C4-2B (cell line): ENCODE measurements at regions not wholly inside any gene's neighbourhood (a gene's known extent, or its start where the extent isn't known, plus 50 kb on each side); places are given as distances from the start of the nearest gene placed in this dataset.

Experiments used
- H3K27ac ChIP-seq: fragments of 450-650 bp; 2 replicates; pipeline ENCODE4 v1.5.1; 2017
- ZFX ChIP-seq: fragments of 450-650 bp; IDR thresholded peaks from 2 replicates; pipeline ENCODE4 v1.6.1; 2017
- TF ChIP-seq, protein P1 (sequence below): fragments of 450-650 bp; conservative IDR thresholded peaks from 2 replicates; pipeline ENCODE4 v1.5.1; 2017; ENCODE audit warnings: mild to moderate bottlenecking

- TF ChIP-seq ZFX: no peak
- TF ChIP-seq, protein P1, sequence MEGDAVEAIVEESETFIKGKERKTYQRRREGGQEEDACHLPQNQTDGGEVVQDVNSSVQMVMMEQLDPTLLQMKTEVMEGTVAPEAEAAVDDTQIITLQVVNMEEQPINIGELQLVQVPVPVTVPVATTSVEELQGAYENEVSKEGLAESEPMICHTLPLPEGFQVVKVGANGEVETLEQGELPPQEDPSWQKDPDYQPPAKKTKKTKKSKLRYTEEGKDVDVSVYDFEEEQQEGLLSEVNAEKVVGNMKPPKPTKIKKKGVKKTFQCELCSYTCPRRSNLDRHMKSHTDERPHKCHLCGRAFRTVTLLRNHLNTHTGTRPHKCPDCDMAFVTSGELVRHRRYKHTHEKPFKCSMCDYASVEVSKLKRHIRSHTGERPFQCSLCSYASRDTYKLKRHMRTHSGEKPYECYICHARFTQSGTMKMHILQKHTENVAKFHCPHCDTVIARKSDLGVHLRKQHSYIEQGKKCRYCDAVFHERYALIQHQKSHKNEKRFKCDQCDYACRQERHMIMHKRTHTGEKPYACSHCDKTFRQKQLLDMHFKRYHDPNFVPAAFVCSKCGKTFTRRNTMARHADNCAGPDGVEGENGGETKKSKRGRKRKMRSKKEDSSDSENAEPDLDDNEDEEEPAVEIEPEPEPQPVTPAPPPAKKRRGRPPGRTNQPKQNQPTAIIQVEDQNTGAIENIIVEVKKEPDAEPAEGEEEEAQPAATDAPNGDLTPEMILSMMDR: no peak
- no peak overlapping the region for H3K27ac ChIP-seq
Measured at GRCh38 chr2:15782009-15782751, 158.2 kb upstream of the MYCN start.

DNA sequence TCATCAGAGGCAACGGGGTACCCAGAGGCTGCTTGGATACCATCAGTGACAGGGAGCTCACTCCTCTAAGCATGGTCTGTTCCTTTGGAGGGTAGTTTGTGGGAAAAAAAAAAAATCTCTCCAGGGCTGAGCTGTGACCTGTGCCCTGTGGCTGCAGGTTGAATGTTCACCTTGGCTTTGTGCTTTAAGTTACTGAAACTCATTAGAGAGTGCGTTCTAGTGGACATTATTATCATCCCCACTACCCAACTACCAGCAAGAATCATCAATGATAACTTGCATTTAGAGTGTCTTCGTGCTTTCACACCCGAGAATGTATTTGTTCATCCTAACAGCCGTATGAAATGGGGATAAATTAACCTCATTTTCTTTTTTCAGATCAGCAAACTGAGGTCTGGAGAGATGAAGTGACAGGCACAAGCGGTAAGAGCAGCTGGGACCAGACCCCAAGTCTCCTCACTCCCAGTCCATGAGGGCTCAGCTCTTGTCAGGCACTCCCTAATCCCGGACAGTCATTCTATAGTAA, 157.5 kb upstream of the MYCN start:
- no peak overlapping the region for H3K27ac ChIP-seq
- TF ChIP-seq ZFX: no peak

- H3K27ac ChIP-seq: no peak overlapping the region
- TF ChIP-seq ZFX: no peak
- TF ChIP-seq, protein P1: no peak
Measured at GRCh38 chr2:15783489-15783888, 156.9 kb upstream of the MYCN start.

DNA sequence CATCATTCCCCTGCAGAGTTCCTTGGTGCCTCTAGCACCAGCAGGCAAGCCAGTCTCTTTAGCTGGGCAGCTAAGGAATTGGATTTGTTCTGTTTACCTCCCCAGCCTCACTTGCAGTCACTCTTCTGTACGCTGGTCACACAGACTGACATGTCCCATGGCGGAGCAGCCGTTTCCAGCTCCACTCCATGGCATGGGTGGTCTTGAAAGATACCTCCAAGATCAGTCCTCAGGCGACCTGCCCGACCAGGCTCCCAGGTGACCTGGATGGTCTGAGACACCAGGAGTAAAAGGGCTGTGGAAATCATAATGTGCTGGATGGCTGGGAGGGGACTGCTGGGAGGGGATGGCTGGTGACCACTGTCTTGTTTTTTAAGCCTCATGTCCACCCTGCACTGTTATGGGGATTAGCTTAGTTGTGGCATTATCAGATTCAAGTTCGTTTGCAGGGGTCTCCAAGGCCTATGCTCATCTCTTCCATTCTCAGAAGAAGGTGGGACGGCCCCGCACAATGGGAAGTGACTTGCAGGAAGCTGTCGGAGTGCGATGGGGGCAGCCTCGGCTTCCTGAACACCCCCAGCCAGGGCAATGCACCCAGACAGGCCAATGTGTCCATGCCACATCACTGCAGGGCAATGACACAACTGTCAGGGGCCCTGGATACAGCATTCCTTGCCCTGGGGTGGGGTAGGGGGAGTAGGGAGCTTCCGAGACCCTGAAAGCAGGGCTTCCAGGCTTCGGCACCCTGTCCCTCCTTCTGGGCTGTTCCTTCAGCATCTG, 156.1 kb upstream of the MYCN start:
- no peak overlapping the region for H3K27ac ChIP-seq
- no peak for TF ChIP-seq ZFX
- TF ChIP-seq, protein P1: no peak

DNA sequence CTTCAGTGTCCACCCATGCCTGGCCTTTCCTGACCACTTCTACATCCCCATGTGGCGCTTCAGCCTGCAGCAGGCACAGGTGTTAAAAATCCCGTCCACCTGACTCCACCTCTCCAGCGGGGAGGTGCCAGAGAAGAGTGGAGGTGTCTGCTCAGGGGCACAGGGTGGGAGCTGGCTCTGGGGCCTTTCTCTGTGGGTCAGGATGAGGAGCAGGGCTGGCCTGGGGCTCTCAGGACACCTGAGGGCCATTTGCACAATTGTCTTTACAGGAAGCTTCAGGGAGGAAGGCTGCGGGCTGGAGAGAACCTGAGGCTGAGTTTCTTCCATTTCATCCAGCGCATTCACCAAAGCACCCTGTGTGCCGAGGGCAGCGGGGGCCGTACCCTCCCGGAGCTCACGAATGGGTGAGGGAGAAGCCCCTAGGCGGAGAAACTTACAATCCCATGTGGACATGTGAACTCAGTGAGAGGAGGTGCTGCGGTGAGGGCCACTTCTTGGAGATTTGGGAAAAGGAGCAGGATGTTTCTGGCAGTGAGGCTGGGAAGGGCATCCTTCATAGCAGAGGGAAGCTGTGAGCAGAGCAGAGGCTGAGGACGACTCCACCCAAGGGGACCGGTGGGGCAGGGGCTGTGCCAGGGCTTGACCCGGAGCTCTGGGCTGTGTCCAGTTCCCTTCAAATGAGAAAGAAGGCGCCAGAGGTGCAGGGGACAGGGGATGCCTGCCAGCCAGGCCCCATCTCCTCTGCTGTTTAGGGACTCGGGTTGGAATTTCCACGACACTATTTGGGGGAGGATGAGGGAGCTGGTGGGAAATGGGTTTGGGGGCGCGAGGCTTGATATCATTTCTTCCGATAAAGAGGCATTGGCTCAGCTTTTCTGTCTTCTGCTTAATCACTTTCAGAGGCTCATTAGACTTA, 155.2 kb upstream of the MYCN start:
- TF ChIP-seq, protein P1: no peak
- TF ChIP-seq ZFX: no peak
- no peak overlapping the region for H3K27ac ChIP-seq

- no peak overlapping the region for H3K27ac ChIP-seq
- TF ChIP-seq, protein P1: no peak
- no peak for TF ChIP-seq ZFX
Measured at GRCh38 chr2:15786003-15786654, 154.2 kb upstream of the MYCN start.

- no peak overlapping the region for H3K27ac ChIP-seq
Measured at GRCh38 chr2:15786901-15787300, 153.4 kb upstream of the MYCN start.

More at GRCh38 chr2:15786901-15787300, 153.4 kb upstream of the MYCN start:
- TF ChIP-seq, protein P1: no peak
- TF ChIP-seq ZFX: no peak
